GM12875 (cell line): ENCODE measurements at regions not wholly inside any gene's neighbourhood (a gene's known extent, or its start where the extent isn't known, plus 50 kb on each side); places are given as distances from the start of the nearest gene placed in this dataset.
A peak's percentile ranks its signal among the peaks of the same experiment; 100 is the strongest.

Experiments used
- H3K4me3 ChIP-seq: one replicate; pipeline ENCODE4 v1.5.1; 2011; ENCODE audit warnings: low read depth, low read length, control low read depth
- CTCF ChIP-seq: IDR thresholded peaks from 2 replicates; pipeline ENCODE4 v1.5.1; 2011; ENCODE audit warnings: low read depth, mild to moderate bottlenecking, control low read depth, inconsistent platforms, low read length, moderate library complexity, borderline replicate concordance; ENCODE audit not compliant: insufficient read depth

- no peak for TF ChIP-seq CTCF
- H3K4me3 ChIP-seq, result no peak overlapping the region
These were observed 94.4 kb upstream of the FOXC1 start for GRCh38 chr6:1515280-1515679.

GRCh38 chr6:1515781-1516180 lies 93.9 kb upstream of the FOXC1 start:
- no peak for TF ChIP-seq CTCF
- no peak overlapping the region for H3K4me3 ChIP-seq

- no peak for TF ChIP-seq CTCF
These were observed 92.8 kb upstream of the FOXC1 start for GRCh38 chr6:1516742-1517520.

GRCh38 chr6:1518855-1519254 lies 90.9 kb upstream of the FOXC1 start:
- TF ChIP-seq CTCF, result no peak
- H3K4me3 ChIP-seq, result no peak overlapping the region

More at GRCh38 chr6:1516742-1517520, 92.8 kb upstream of the FOXC1 start:
- H3K4me3 ChIP-seq, result no peak overlapping the region

- no peak for TF ChIP-seq CTCF
- H3K4me3 ChIP-seq, result no peak overlapping the region
These were observed 90.1 kb upstream of the FOXC1 start for GRCh38 chr6:1519597-1519996.

GRCh38 chr6:1522779-1523178 lies 86.9 kb upstream of the FOXC1 start:
- no peak for TF ChIP-seq CTCF
- no peak overlapping the region for H3K4me3 ChIP-seq

- TF ChIP-seq CTCF, result peak; percentile 52; the same call in 1 of the 2 replicates
These were observed 85.7 kb upstream of the FOXC1 start for GRCh38 chr6:1524040-1524480.

More at GRCh38 chr6:1524040-1524480, 85.7 kb upstream of the FOXC1 start:
- H3K4me3 ChIP-seq, result no peak overlapping the region
